ENCODE measurements at regions not wholly inside any gene's neighbourhood (a gene's known extent, or its start where the extent isn't known, plus 50 kb on each side); places are given as distances from the start of the nearest gene placed in this dataset.

- Histone ChIP-seq H3K27ac (ENCODE audit: low read depth, low read length) (no peak overlapping the region), H3K4me2 (ENCODE audit: insufficient read depth in 1 of 2, low read depth in 2 of 2, low read length in 2 of 2) (no peak overlapping the region), H3K18ac (ENCODE audit: extremely low read depth, low read length) (no peak overlapping the region), H3K23me2 (ENCODE audit: low read depth, low read length) (no peaks in the 10 kb centered on the region), H2AK5ac (ENCODE audit: low read depth, low read length) (no peak overlapping the region), H3K36me3 (ENCODE audit: control insufficient read depth in 2 of 4, insufficient read depth in 4 of 4, low read length in 3 of 4) (no peaks in the 10 kb centered on the region), H3K4ac (replicated peaks; ENCODE audit: insufficient read length, low read depth, low read length) (no peak overlapping the region), H4K8ac (ENCODE audit: extremely low read depth, insufficient read depth, low read length) (no peak overlapping the region), H3K79me1 (ENCODE audit: low read depth, low read length) (no peaks in the 10 kb centered on the region), H4K5ac (ENCODE audit: insufficient read length, low read depth, low read length) (no peak overlapping the region), H4K91ac (replicated peaks; ENCODE audit: insufficient read length, low read length) (no peak overlapping the region), H3K27me3 (replicated peaks in 1 of 4; ENCODE audit: control insufficient read depth in 3 of 4, extremely low read depth in 1 of 4, insufficient read depth in 3 of 4, low read length in 3 of 4) (no peaks in the 10 kb centered on the region), H2AFZ (ENCODE audit: low read length) (no peak overlapping the region), H3K9ac (replicated peaks in 1 of 4; ENCODE audit: extremely low read depth in 1 of 4, low read depth in 3 of 4, low read length in 3 of 4) (no peak overlapping the region), H3K4me3 (ENCODE audit: extremely low read depth in 1 of 4, insufficient read depth in 2 of 4, low read depth in 3 of 4, low read length in 4 of 4) (no peak overlapping the region), H2BK20ac (ENCODE audit: low read length) (no peak overlapping the region), H3K9me3 (ENCODE audit: insufficient read depth in 2 of 2, low read depth in 1 of 2, low read length in 1 of 2) (no peaks in the 10 kb centered on the region), H4K20me1 (replicated peaks in 1 of 2; ENCODE audit: control insufficient read depth in 1 of 2, insufficient read depth in 2 of 2, low read length in 2 of 2) (no peaks in the 10 kb centered on the region), H3K4me1 (replicated peaks in 1 of 4; ENCODE audit: control insufficient read depth in 3 of 4, insufficient read depth in 4 of 4, low read length in 3 of 4) (no peaks in the 10 kb centered on the region), H2BK15ac (ENCODE audit: low read length) (no peak overlapping the region), H3K14ac (ENCODE audit: insufficient read length) (no peak overlapping the region), H2BK120ac (replicated peaks; ENCODE audit: low read depth, low read length) (no peak overlapping the region), H3K79me2 (ENCODE audit: control insufficient read depth in 1 of 2, insufficient read depth in 2 of 2, low read length in 2 of 2) (no peaks in the 10 kb centered on the region), H2BK5ac (ENCODE audit: low read depth, low read length) (no peak overlapping the region), H3K56ac (replicated peaks; ENCODE audit: insufficient read length, low read depth, low read length) (no peak overlapping the region), H2BK12ac (ENCODE audit: low read depth, low read length) (no peak overlapping the region), H3K23ac (ENCODE audit: insufficient read length) (no peak overlapping the region)
- POLR2A ChIA-PET (ENCODE audit: partially characterized antibody), result no interaction called here
- CTCF ChIA-PET (ENCODE audit: partially characterized antibody), result no interaction called here
- DNase-seq (ENCODE audit: low read depth in 1 of 2, low spot score in 2 of 2), result no peak
- FAIRE-seq, result no peak
- WGBS, 2 experiments (ENCODE audit: extremely low coverage in 1 of 2, insufficient coverage in 1 of 2, insufficient read length in 1 of 2, insufficient replicate concordance in 2 of 2, low coverage in 1 of 2, low lambda C conversion rate in 2 of 2, missing lambda C conversion rate in 1 of 2), result 93% methylated on average over 4 of the region's 4 CpGs; no CpG with 5 or more reads in 1 of the 2 experiments
- TF ChIP-seq NANOG (IDR thresholded peaks at IDR 0.05; ENCODE audit: insufficient read depth, low read depth, low read length, poor library complexity, severe bottlenecking) (no peak), JUND (IDR thresholded peaks at IDR 0.05; ENCODE audit: low read length) (no peak), EGR1 (IDR thresholded peaks at IDR 0.05; ENCODE audit: borderline replicate concordance, low read depth, low read length) (no peak), ATF3 (IDR thresholded peaks at IDR 0.05; ENCODE audit: insufficient read depth, low read depth, low read length) (no peak), CHD2 (IDR thresholded peaks at IDR 0.05; ENCODE audit: low read length) (no peak), RFX5 (IDR thresholded peaks at IDR 0.05; ENCODE audit: borderline replicate concordance, low read depth, low read length) (no peak), KDM4A (IDR thresholded peaks at IDR 0.05; ENCODE audit: low read depth, low read length, severe bottlenecking) (no peak), HDAC6 (IDR thresholded peaks at IDR 0.05; ENCODE audit: low read depth, low read length) (no peak), ASH2L (IDR thresholded peaks at IDR 0.05; ENCODE audit: low read length) (no peak), SIX5 (IDR thresholded peaks at IDR 0.05; ENCODE audit: low read depth, low read length) (no peak), EZH2 (IDR thresholded peaks at IDR 0.05; ENCODE audit: low read depth, low read length, severe bottlenecking) (no peak)
- TF ChIP-seq, protein P1, sequence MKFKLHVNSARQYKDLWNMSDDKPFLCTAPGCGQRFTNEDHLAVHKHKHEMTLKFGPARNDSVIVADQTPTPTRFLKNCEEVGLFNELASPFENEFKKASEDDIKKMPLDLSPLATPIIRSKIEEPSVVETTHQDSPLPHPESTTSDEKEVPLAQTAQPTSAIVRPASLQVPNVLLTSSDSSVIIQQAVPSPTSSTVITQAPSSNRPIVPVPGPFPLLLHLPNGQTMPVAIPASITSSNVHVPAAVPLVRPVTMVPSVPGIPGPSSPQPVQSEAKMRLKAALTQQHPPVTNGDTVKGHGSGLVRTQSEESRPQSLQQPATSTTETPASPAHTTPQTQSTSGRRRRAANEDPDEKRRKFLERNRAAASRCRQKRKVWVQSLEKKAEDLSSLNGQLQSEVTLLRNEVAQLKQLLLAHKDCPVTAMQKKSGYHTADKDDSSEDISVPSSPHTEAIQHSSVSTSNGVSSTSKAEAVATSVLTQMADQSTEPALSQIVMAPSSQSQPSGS (IDR thresholded peaks at IDR 0.05; ENCODE audit: low read length), result no peak
These were observed 826.9 kb upstream of the EYS start for GRCh38 chr6:66533921-66534404.

Measured in H1 (cell line).